ENCODE measurements at regions not wholly inside any gene's neighbourhood (a gene's known extent, or its start where the extent isn't known, plus 50 kb on each side); places are given as distances from the start of the nearest gene placed in this dataset.

DNA sequence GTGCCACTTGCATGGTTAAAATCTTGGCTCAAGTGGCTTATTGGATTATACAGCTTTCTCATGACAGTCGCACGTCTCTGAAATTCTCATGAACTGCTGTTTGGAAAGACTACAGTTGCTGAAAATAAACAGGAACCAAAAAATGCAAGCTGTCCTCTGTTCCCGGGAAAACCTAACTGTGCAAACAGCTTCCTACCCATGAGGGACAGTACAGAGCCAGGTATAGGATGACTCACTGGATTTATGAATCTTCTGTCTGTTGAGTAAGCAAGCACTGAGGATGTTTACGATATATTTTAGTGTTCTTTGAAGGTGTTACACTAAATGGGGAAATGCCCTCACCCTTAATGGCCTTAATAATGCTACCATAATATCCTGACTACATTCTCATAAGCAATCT, 380.3 kb upstream of the TNC start:
- TF ChIP-seq CTCF (conservative IDR thresholded peaks at IDR 0.05; ENCODE audit: low read depth, low read length), result no peak
- no peak overlapping the region for H3K4me3 ChIP-seq (ENCODE audit: low read length)
- no peak for DNase-seq (ENCODE audit: low read depth)

DNA sequence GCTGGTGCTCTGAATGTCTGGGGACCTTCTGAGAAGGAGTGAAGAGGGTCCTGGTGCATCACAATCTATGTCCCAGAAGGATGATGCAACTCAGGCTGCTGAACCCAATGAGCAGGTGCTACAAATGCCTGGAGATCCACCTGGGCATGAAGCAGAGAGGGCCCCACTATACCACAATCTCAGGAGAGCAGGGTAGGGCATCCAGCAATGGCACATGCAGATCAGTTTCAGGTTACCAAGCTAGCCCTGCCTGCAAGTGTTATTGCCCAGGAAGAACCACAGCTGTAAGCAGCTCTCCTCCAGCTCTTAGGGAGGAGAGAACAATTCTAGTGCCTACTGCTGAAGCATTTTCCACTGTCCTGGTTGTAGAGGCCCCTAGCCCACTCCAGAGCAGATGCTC, 389.2 kb upstream of the TNC start:
- no peak for DNase-seq (ENCODE audit: low read depth)
- no peak overlapping the region for H3K4me3 ChIP-seq (ENCODE audit: low read length)
- no peak for TF ChIP-seq CTCF (conservative IDR thresholded peaks at IDR 0.05; ENCODE audit: low read depth, low read length)

DNA sequence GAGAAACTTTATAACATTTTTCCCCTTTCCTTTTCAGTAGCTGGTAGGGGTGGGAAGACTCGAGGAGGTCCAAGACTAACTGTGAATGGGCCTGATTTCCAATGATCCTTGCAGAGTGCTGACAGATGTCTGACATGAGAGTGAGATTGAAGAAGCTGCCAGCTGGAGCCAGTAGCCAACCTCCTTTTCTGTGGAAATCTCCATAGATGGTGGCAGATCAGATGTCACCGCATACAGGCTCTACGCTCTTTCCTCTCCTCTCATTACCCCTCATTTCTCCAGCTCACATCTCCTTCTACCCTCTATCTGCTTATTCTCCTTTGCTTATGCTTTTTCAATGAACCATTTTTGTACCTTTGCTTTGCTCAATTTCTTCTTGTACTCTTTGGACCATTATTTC, 395.2 kb upstream of the TNC start:
- DNase-seq (ENCODE audit: low read depth), result no peak
- H3K4me3 ChIP-seq (ENCODE audit: low read length), result no peak overlapping the region
- no peak for TF ChIP-seq CTCF (conservative IDR thresholded peaks at IDR 0.05; ENCODE audit: low read depth, low read length)

DNA sequence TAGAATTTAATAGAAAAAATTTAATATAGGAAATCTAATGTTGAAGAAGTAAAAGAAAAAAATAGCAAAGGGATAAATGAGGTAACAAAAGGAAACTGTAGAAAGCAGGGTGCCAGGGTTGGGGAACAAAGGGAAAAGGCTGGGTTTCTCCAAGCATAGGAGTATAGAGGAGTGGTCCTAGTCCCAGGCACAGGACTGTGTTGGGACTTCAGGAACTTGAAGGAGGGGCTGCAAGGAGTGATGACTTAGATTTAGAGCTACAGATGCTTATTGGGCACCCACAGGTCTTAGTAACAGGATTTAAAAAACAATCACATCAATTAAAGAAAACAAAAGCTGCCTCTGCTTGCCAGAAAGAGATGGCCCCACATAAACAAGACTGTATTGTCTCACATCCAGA, 396.5 kb upstream of the TNC start:
- no peak for DNase-seq (ENCODE audit: low read depth)

DNA sequence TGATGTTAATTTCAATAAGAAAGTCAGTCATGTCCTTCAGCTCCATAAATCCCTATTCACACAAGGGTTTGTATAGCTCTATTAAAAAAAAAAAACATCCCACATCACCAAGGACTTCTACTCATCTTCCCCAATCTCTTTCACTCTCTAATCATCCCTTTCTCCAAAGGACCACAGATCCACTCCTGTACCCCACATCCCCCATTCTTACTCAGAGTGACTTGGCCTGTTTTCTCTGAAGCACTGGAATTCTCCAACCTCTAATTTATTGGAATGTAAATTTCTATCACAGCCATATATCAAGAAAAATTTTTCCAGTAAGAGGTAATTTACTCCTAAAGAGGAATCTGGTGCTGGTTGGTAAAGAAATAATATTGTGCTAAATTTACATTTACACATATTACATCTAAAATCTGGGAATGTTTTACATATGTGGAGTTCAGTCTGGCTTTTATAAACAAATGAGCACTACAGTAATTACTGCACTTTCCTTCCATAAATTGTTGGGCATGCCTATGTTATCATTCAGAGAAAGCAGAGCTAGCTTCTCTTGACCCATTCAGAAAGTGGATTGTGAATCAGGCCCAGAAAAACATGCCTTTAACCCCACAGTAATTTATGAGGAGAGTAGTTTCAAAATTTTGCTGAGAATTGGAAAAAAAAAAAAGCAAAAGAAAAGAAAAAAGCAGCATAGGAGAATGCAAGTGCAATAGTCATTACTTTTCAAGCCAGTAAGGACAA, 399.5 kb upstream of the TNC start:
- no peak for DNase-seq (ENCODE audit: low read depth)
- TF ChIP-seq CTCF (conservative IDR thresholded peaks at IDR 0.05; ENCODE audit: low read depth, low read length), result no peak
- no peak overlapping the region for H3K4me3 ChIP-seq (ENCODE audit: low read length)

More for the DNA sequence above, 396.5 kb upstream of the TNC start:
- H3K4me3 ChIP-seq (ENCODE audit: low read length), result no peak overlapping the region
- TF ChIP-seq CTCF (conservative IDR thresholded peaks at IDR 0.05; ENCODE audit: low read depth, low read length), result no peak

DNA sequence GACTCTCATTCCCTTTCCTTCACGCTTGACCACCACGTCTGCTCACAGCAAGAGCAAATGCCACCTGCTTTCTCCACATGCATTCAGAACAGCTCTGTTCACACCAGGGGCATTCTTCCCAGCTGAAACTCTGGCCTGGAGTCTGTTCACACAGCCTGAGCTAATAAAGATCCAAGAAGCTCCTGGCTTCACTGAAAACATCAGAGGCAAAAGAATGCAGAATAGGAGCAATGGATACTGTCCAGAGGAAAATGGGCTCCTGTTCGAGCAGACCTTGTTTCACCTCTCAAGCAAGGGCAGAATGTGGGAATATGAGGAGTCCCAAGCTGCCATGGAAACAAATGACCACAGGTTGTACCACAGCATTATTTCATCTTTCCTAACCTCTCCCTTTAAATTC, 402.7 kb upstream of the TNC start:
- no peak for TF ChIP-seq CTCF (conservative IDR thresholded peaks at IDR 0.05; ENCODE audit: low read depth, low read length)
- no peak for DNase-seq (ENCODE audit: low read depth)
- H3K4me3 ChIP-seq (ENCODE audit: low read length), result no peak overlapping the region

- no peak for DNase-seq (ENCODE audit: low read depth)
- no peak overlapping the region for H3K4me3 ChIP-seq (ENCODE audit: low read length)
- TF ChIP-seq CTCF (conservative IDR thresholded peaks at IDR 0.05; ENCODE audit: low read depth, low read length), result no peak
Observed at GRCh38 chr9:115522912-115523311, 405.0 kb upstream of the TNC start.

Data from retinal pigment epithelial cell (primary cell).